PC-3 (cell line): ENCODE measurements at regions not wholly inside any gene's neighbourhood (a gene's known extent, or its start where the extent isn't known, plus 50 kb on each side); places are given as distances from the start of the nearest gene placed in this dataset.

Experiments
- ATAC-seq: fragments of 200-7000 bp; cut with Tn5 transposase; 2 replicates; pipeline ENCODE4 v1.9.1; 2020; ENCODE audit warnings: mild to moderate bottlenecking, moderate library complexity
- BruUV-seq: library from RNA; stranded (reverse); fragments of 400-500 nt; replicated peaks from 2 replicates; lab custom pipeline; 2021; lab: Mats Ljungman, UMichigan
- CTCF ChIA-PET: fragments of 300-600 bp; sonication (Branson Sonifier 250); formaldehyde crosslinking; loops from one replicate; lab custom pipeline; 2022; ENCODE audit warnings: antibody characterized with exemption; lab: Charles Lee
- POLR2A ChIA-PET: fragments of 300-600 bp; sonication (Branson Sonifier 250); formaldehyde crosslinking; loops from one replicate; lab custom pipeline; 2022; ENCODE audit warnings: antibody characterized with exemption; ENCODE audit not compliant: unreplicated experiment; lab: Charles Lee
- DNase-seq: peaks from one replicate; pipeline ENCODE4 v3.0.0-alpha.2; 2015
- H2AFZ ChIP-seq: fragments of 300-600 bp; sonication (generic); 2 replicates; pipeline ENCODE4 v1.6.0; 2016; ENCODE audit warnings: antibody characterized with exemption, low read length
- H3F3A ChIP-seq: fragments of 300-600 bp; sonication (generic); one replicate; pipeline ENCODE4 v1.6.0; 2017; ENCODE audit warnings: antibody characterized with exemption, low read length, control low read depth, mild to moderate bottlenecking; ENCODE audit not compliant: unreplicated experiment
- H3K27ac ChIP-seq: fragments of 300-600 bp; sonication (generic); 2 replicates; pipeline ENCODE4 v1.5.1; 2016; ENCODE audit warnings: mild to moderate bottlenecking, low read length
- H3K27me3 ChIP-seq: fragments of 300-600 bp; sonication (generic); 2 replicates; pipeline ENCODE4 v1.6.1; 2016; ENCODE audit warnings: low read length, mixed read lengths
- H3K36me3 ChIP-seq: fragments of 300-600 bp; sonication (generic); 2 replicates; pipeline ENCODE4 v1.6.1; 2016; ENCODE audit warnings: low read depth, mixed run types, low read length, mixed read lengths
- H3K4me1 ChIP-seq: fragments of 300-600 bp; sonication (generic); 2 replicates; pipeline ENCODE4 v1.5.1; 2016; ENCODE audit warnings: low read length; ENCODE audit not compliant: insufficient read depth
- H3K4me2 ChIP-seq: fragments of 300-600 bp; sonication (generic); 2 replicates; pipeline ENCODE4 v1.6.0; 2016; ENCODE audit warnings: low read length
- H3K4me3 ChIP-seq: fragments of 300-600 bp; sonication (generic); 2 replicates; pipeline ENCODE4 v1.5.1; 2016; ENCODE audit warnings: mild to moderate bottlenecking, low read length, mixed read lengths
- H3K79me2 ChIP-seq: fragments of 300-600 bp; sonication (generic); 2 replicates; pipeline ENCODE4 v1.6.1; 2017; ENCODE audit warnings: low read length, mixed read lengths
- H3K9ac ChIP-seq: fragments of 300-600 bp; sonication (generic); 2 replicates; pipeline ENCODE4 v1.6.0; 2016; ENCODE audit warnings: mild to moderate bottlenecking, low read length
- H3K9me2 ChIP-seq: fragments of 300-600 bp; sonication (generic); replicated peaks from 2 replicates; pipeline ENCODE4 v1.6.1; 2016; ENCODE audit warnings: mixed run types, low read length, mixed read lengths
- H3K9me3 ChIP-seq: fragments of 300-600 bp; sonication (generic); 2 replicates; pipeline ENCODE4 v1.6.1; 2016; ENCODE audit warnings: low read length, mixed read lengths
- H4K20me1 ChIP-seq: fragments of 300-600 bp; sonication (generic); 2 replicates; pipeline ENCODE4 v1.6.1; 2016; ENCODE audit warnings: low read length, mixed read lengths
- EZH2 ChIP-seq: fragments of 300-600 bp; sonication (generic); IDR thresholded peaks from one replicate; pipeline ENCODE4 v1.6.1; 2017; ENCODE audit warnings: antibody characterized with exemption, mild to moderate bottlenecking, low read length; ENCODE audit not compliant: unreplicated experiment
- EZH2phosphoT487 ChIP-seq: fragments of 300-600 bp; sonication (generic); IDR thresholded peaks from 2 replicates; pipeline ENCODE4 v1.6.1; 2018; ENCODE audit warnings: mild to moderate bottlenecking, antibody characterized with exemption, low read length, borderline replicate concordance
- intact Hi-C: fragments of 100-400 bp; cut with micrococcal nuclease; formaldehyde crosslinking; loops from 2 replicates; pipeline ENCODE4 v1.9.0; 2023
- TF ChIP-seq, protein P1 (sequence below): fragments of 300-600 bp; sonication (generic); conservative IDR thresholded peaks from 2 replicates; pipeline ENCODE4 v1.5.1; 2017; ENCODE audit warnings: antibody characterized with exemption, low read depth, mild to moderate bottlenecking, low read length

DNA sequence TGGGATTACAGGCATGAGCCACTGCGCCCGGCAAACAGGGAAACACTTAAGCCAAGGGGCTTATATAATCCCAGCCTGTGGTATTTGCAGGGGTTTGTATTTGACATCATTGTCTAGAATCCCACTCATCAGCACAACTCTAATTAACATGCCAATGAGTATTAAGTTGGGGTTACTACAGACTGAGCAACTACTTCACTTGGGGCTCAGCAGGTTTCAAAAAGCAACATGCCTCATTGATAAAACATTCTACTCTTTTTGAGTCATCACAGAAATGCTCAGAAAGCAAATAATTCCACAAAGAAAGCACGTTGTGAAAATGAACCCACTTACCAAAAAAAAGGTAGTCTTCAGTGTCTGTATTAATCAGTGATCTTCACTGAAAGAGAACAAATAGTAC lies 236.9 kb upstream of the CELF2 start:
- TF ChIP-seq EZH2phosphoT487, result no peak
- TF ChIP-seq EZH2, result no peak
- TF ChIP-seq, protein P1, sequence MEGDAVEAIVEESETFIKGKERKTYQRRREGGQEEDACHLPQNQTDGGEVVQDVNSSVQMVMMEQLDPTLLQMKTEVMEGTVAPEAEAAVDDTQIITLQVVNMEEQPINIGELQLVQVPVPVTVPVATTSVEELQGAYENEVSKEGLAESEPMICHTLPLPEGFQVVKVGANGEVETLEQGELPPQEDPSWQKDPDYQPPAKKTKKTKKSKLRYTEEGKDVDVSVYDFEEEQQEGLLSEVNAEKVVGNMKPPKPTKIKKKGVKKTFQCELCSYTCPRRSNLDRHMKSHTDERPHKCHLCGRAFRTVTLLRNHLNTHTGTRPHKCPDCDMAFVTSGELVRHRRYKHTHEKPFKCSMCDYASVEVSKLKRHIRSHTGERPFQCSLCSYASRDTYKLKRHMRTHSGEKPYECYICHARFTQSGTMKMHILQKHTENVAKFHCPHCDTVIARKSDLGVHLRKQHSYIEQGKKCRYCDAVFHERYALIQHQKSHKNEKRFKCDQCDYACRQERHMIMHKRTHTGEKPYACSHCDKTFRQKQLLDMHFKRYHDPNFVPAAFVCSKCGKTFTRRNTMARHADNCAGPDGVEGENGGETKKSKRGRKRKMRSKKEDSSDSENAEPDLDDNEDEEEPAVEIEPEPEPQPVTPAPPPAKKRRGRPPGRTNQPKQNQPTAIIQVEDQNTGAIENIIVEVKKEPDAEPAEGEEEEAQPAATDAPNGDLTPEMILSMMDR, result no peak
- H3K9ac ChIP-seq, result no peak overlapping the region
- no peaks in the 10 kb centered on the region for H3K9me3 ChIP-seq
- H3K4me3 ChIP-seq, result no peak overlapping the region
- no peak overlapping the region for H3K27ac ChIP-seq
- BruUV-seq, result no TSS peak
- no peak overlapping the region for H3K4me2 ChIP-seq
- POLR2A ChIA-PET, result no interaction called here
- no peaks in the 10 kb centered on the region for H3F3A ChIP-seq
- H2AFZ ChIP-seq, result no peak overlapping the region
- no peaks in the 10 kb centered on the region for H4K20me1 ChIP-seq
- intact Hi-C loops, result no loop called here
- ATAC-seq (no peak), DNase-seq (no peak)
- H3K36me3 ChIP-seq, result no peaks in the 10 kb centered on the region
- H3K4me1 ChIP-seq, result 0 out of 2 replicates have a peak, but pooled peaks cover 8% of the 10 kb centered on the region
- H3K9me2 ChIP-seq, result no peaks in the 10 kb centered on the region
- CTCF ChIA-PET, result no interaction called here
- no peaks in the 10 kb centered on the region for H3K79me2 ChIP-seq
- no peaks in the 10 kb centered on the region for H3K27me3 ChIP-seq

DNA sequence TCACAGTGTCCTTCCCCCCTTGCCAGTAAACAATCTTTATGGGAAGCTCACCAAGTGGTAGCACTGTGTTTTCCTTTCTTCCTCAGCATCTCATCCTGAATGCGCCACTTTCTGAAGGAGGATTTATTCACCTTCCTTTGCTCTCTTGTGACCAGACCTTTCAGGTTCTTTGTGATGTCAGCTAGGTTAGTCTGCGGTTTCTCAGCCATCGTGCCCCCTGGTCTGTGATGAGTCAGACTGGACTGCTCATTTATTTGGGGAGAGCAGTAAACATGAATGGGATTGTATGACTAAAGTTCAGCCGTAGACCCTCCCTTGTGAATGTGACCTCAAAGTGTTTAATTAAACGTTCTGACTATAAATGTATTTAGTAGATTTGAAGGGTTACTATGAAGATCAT lies 235.1 kb upstream of the CELF2 start:
- Histone ChIP-seq H4K20me1 (no peaks in the 10 kb centered on the region), H3K27me3 (no peaks in the 10 kb centered on the region), H2AFZ (no peak overlapping the region), H3K79me2 (no peaks in the 10 kb centered on the region), H3K4me3 (no peak overlapping the region), H3F3A (no peaks in the 10 kb centered on the region), H3K4me2 (no peak overlapping the region), H3K9me2 (no peaks in the 10 kb centered on the region), H3K9ac (no peak overlapping the region), H3K27ac (no peak overlapping the region), H3K36me3 (no peaks in the 10 kb centered on the region), H3K9me3 (no peaks in the 10 kb centered on the region), H3K4me1 (0 out of 2 replicates have a peak, but pooled peaks cover 8% of the 10 kb centered on the region)
- no TSS peak for BruUV-seq
- POLR2A ChIA-PET, result no interaction called here
- peak; percentile 42 for DNase-seq
- intact Hi-C loops, result no loop called here
- CTCF ChIA-PET, result interaction anchor here (0.6 kb wide), 1 partner anchor 509 kb away, joined by 3 read pairs; no protein-coding TSS in a partner anchor
- no peak for TF ChIP-seq EZH2
- TF ChIP-seq, protein P1, result no peak
- ATAC-seq, result peak; percentile 51

DNA sequence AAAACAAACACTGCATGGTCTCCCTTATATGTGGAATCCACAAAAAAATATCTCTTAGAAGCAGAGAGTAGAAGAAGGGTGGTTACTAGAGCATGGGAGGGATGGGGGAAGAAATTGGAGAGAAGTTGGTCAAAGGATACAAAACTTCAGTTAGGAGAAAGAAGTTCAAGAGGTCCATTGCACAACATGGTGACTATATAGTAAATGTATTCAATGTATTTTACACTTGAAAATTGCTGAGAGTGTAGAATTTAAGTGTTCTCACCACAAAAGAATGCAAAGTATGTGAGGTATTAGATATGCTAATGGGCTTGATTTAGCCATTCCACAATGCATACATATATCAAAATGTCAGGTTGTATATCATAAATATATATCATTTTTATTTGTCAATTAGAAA lies 232.0 kb upstream of the CELF2 start:
- CTCF ChIA-PET, result no interaction called here

More for the DNA sequence above, 232.0 kb upstream of the CELF2 start:
- Histone ChIP-seq H4K20me1 (no peaks in the 10 kb centered on the region), H3K9me3 (no peaks in the 10 kb centered on the region), H3K9me2 (no peaks in the 10 kb centered on the region), H3K27ac (no peak overlapping the region), H3K4me1 (0 out of 2 replicates have a peak, but pooled peaks cover 8% of the 10 kb centered on the region), H3K36me3 (no peaks in the 10 kb centered on the region), H3K9ac (no peak overlapping the region), H2AFZ (no peak overlapping the region), H3K27me3 (no peaks in the 10 kb centered on the region), H3K79me2 (no peaks in the 10 kb centered on the region), H3K4me3 (no peak overlapping the region), H3K4me2 (no peak overlapping the region), H3F3A (no peaks in the 10 kb centered on the region)
- TF ChIP-seq, protein P1, result no peak
- TF ChIP-seq EZH2, result no peak
- TF ChIP-seq EZH2phosphoT487, result no peak
- DNase-seq (peak; percentile 42), ATAC-seq (no peak)
- no TSS peak for BruUV-seq
- POLR2A ChIA-PET, result no interaction called here
- intact Hi-C loops, result no loop called here
